Tibial nerve (tissue), 4 donors: ENCODE measurements at regions not wholly inside any gene's neighbourhood (a gene's known extent, or its start where the extent isn't known, plus 50 kb on each side); places are given as distances from the start of the nearest gene placed in this dataset.

Experiments
- CTCF ChIP-seq, 5 experiments: fragments of 200-600 bp in 3 of 5; fragments of 450-650 bp in 2 of 5; sonication (generic) in 3 of 5; IDR thresholded peaks; one replicate each; pipeline ENCODE4 v1.5.1; 2016 to 2019; ENCODE audit warnings: antibody characterized with exemption in 5 of 5, mild to moderate bottlenecking in 3 of 5, moderate library complexity in 2 of 5
- EP300 ChIP-seq, 2 donors: sonication (generic); formaldehyde crosslinking; IDR thresholded peaks; one replicate each; pipeline ENCODE4 v1.6.1; 2017; ENCODE audit warnings: antibody characterized with exemption in 2 of 2, mild to moderate bottlenecking in 1 of 2
- POLR2A ChIP-seq, 2 donors: fragments of 450-650 bp; IDR thresholded peaks; one replicate each; pipeline ENCODE4 v1.6.1; 2017; ENCODE audit warnings: antibody characterized with exemption in 2 of 2, mild to moderate bottlenecking in 2 of 2, moderate library complexity in 2 of 2

GRCh38 chr11:79860336-79860735 lies 419.5 kb upstream of the TENM4 start:
- TF ChIP-seq CTCF (IDR thresholded peaks at IDR 0.05) (no peak), EP300 (IDR thresholded peaks at IDR 0.05) (no peak), POLR2A (IDR thresholded peaks at IDR 0.05) (no peak)
